ENCODE measurements at regions not wholly inside any gene's neighbourhood (a gene's known extent, or its start where the extent isn't known, plus 50 kb on each side); places are given as distances from the start of the nearest gene placed in this dataset.

GRCh38 chr3:147538034-147538433 is 128.9 kb downstream of the ZIC1 start:
- intact Hi-C loops (cut with DNase I), result no loop called here
- H3K27me3 ChIP-seq (ENCODE audit: insufficient read depth in 3 of 3, low read length in 2 of 3), result no peaks in the 10 kb centered on the region
- DNase-seq, result no peak
- no peaks in the 10 kb centered on the region for H3K36me3 ChIP-seq (ENCODE audit: insufficient read depth in 1 of 2, low read depth in 1 of 2)
- WGBS, 3 donors, result 89 to 92% (median 92%) methylated on average over 4 of the region's 4 CpGs
- H3K9me3 ChIP-seq, result peaks cover 6% of the 10 kb centered on the region
- no peaks in the 10 kb centered on the region for H3K4me1 ChIP-seq
- no peak overlapping the region for H3K27ac ChIP-seq
- ATAC-seq, result no peak
- TF ChIP-seq CTCF (IDR thresholded peaks at IDR 0.05), result no peak
- no peak overlapping the region for H3K4me3 ChIP-seq

- no peaks in the 10 kb centered on the region for H3K27me3 ChIP-seq (ENCODE audit: insufficient read depth in 3 of 3, low read length in 2 of 3)
- TF ChIP-seq CTCF (IDR thresholded peaks at IDR 0.05), result no peak
- no peak for DNase-seq
- peaks cover 6% of the 10 kb centered on the region for H3K9me3 ChIP-seq
- no peak overlapping the region for H3K27ac ChIP-seq
- H3K36me3 ChIP-seq (ENCODE audit: insufficient read depth in 1 of 2, low read depth in 1 of 2), result no peaks in the 10 kb centered on the region
- no peak for ATAC-seq
- H3K4me3 ChIP-seq, result no peak overlapping the region
- intact Hi-C loops (cut with DNase I), result no loop called here
- H3K4me1 ChIP-seq, result no peaks in the 10 kb centered on the region
These were observed 131.8 kb downstream of the ZIC1 start for GRCh38 chr3:147540921-147541320.

GRCh38 chr3:147544290-147544689 is 135.1 kb downstream of the ZIC1 start:
- peaks cover 6% of the 10 kb centered on the region for H3K9me3 ChIP-seq
- H3K4me1 ChIP-seq, result no peaks in the 10 kb centered on the region
- H3K27ac ChIP-seq, result no peak overlapping the region
- no peak for TF ChIP-seq CTCF (IDR thresholded peaks at IDR 0.05)
- H3K27me3 ChIP-seq (ENCODE audit: insufficient read depth in 3 of 3, low read length in 2 of 3), result no peaks in the 10 kb centered on the region
- H3K36me3 ChIP-seq (ENCODE audit: insufficient read depth in 1 of 2, low read depth in 1 of 2), result no peaks in the 10 kb centered on the region
- ATAC-seq (no peak), DNase-seq (no peak)
- intact Hi-C loops (cut with DNase I), result no loop called here
- no peak overlapping the region for H3K4me3 ChIP-seq

GRCh38 chr3:147551491-147551890 is 142.3 kb downstream of the ZIC1 start:
- Histone ChIP-seq H3K4me1 (no peaks in the 10 kb centered on the region), H3K4me3 (no peak overlapping the region), H3K9me3 (no peaks in the 10 kb centered on the region), H3K36me3 (ENCODE audit: insufficient read depth in 1 of 2, low read depth in 1 of 2) (no peaks in the 10 kb centered on the region), H3K27ac (no peak overlapping the region), H3K27me3 (ENCODE audit: insufficient read depth in 3 of 3, low read length in 2 of 3) (no peaks in the 10 kb centered on the region)
- intact Hi-C loops (cut with DNase I), result no loop called here
- no peak for DNase-seq
- no peak for ATAC-seq
- WGBS, 3 donors, result 72 to 82% (median 81%) methylated on average over 3 of the region's 3 CpGs
- no peak for TF ChIP-seq CTCF (IDR thresholded peaks at IDR 0.05)

GRCh38 chr3:147554332-147554731 is 145.2 kb downstream of the ZIC1 start:
- intact Hi-C loops (cut with DNase I), result no loop called here
- Histone ChIP-seq H3K4me3 (no peak overlapping the region), H3K9me3 (no peaks in the 10 kb centered on the region), H3K36me3 (ENCODE audit: insufficient read depth in 1 of 2, low read depth in 1 of 2) (no peaks in the 10 kb centered on the region), H3K27ac (no peak overlapping the region), H3K4me1 (no peaks in the 10 kb centered on the region), H3K27me3 (ENCODE audit: insufficient read depth in 3 of 3, low read length in 2 of 3) (no peaks in the 10 kb centered on the region)
- TF ChIP-seq CTCF (IDR thresholded peaks at IDR 0.05), result no peak
- DNase-seq (no peak), ATAC-seq (no peak)
